Thymus (tissue), 11 donors: ENCODE measurements at regions not wholly inside any gene's neighbourhood (a gene's known extent, or its start where the extent isn't known, plus 50 kb on each side); places are given as distances from the start of the nearest gene placed in this dataset.

Source experiments
- DNase-seq, 9 donors: peaks; one replicate each; pipeline ENCODE4 v3.0.0-alpha.2; 2013; ENCODE audit warnings: low spot score in 9 of 9, low read depth in 6 of 9, missing footprints in 1 of 9
- H3K27ac ChIP-seq, 2 donors: one replicate each; pipeline ENCODE4 v1.5.1; 2013; ENCODE audit warnings: control low read depth in 1 of 2, low read depth in 1 of 2, low read length in 1 of 2, mild to moderate bottlenecking in 1 of 2, moderate library complexity in 1 of 2
- H3K27me3 ChIP-seq, 2 donors: one replicate each; pipeline ENCODE4 v1.5.1; 2013; ENCODE audit warnings: low read length in 1 of 2; ENCODE audit not compliant: control insufficient read depth in 2 of 2, insufficient read depth in 1 of 2
- H3K36me3 ChIP-seq, 2 donors: one replicate each; pipeline ENCODE4 v1.5.1; 2013; ENCODE audit warnings: low read length in 1 of 2, mild to moderate bottlenecking in 1 of 2, moderate library complexity in 1 of 2; ENCODE audit not compliant: control insufficient read depth in 2 of 2, insufficient read depth in 2 of 2
- H3K4me1 ChIP-seq, 2 donors: one replicate each; pipeline ENCODE4 v1.5.1; 2013; ENCODE audit warnings: low read length in 2 of 2; ENCODE audit not compliant: control insufficient read depth in 2 of 2, insufficient read depth in 2 of 2
- H3K4me3 ChIP-seq, 2 donors: one replicate each; pipeline ENCODE4 v1.5.1; 2013; ENCODE audit warnings: low read length in 2 of 2, control low read depth in 1 of 2, mild to moderate bottlenecking in 1 of 2
- H3K9me3 ChIP-seq, 2 donors: one replicate each; pipeline ENCODE4 v1.5.1; 2013; ENCODE audit warnings: low read length in 1 of 2, mild to moderate bottlenecking in 1 of 2; ENCODE audit not compliant: control insufficient read depth in 2 of 2, insufficient read depth in 1 of 2
- WGBS: extraction: QIAGEN DNeasy Blood & Tissue Kit; methylation state at CpG from one replicate; pipeline ENCODE4 v1.1.7; 2013; 5-methylcytosine and 5-hydroxymethylcytosine counted together
- donor health status: healthy.

DNA sequence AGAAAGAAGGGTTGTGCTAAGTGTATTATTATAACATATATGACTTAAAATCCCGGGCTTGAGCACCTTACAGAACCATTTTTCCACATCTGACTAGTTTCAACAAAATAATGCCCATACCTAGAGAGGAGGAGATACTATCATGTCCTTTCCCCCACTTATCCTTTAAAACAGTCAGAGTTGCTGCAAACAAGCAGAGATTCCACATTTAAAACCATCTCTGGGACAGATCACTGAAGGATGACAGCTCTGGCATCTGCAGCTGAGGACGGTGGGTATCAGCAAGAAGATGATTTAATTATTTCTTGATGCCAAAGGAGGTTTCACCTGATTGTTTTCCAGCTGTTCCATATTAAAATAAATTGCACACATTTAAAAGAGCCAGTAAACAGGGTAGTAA, 328.0 kb upstream of the TMTC1 start:
- Histone ChIP-seq H3K4me1 (no peaks in the 10 kb centered on the region), H3K9me3 (no peaks in the 10 kb centered on the region), H3K27ac (no peak overlapping the region), H3K27me3 (no peaks in the 10 kb centered on the region), H3K4me3 (no peak overlapping the region), H3K36me3 (no peaks in the 10 kb centered on the region)
- no peak for DNase-seq
- WGBS: 85% methylated on average over 2 of the region's 2 CpGs

DNA sequence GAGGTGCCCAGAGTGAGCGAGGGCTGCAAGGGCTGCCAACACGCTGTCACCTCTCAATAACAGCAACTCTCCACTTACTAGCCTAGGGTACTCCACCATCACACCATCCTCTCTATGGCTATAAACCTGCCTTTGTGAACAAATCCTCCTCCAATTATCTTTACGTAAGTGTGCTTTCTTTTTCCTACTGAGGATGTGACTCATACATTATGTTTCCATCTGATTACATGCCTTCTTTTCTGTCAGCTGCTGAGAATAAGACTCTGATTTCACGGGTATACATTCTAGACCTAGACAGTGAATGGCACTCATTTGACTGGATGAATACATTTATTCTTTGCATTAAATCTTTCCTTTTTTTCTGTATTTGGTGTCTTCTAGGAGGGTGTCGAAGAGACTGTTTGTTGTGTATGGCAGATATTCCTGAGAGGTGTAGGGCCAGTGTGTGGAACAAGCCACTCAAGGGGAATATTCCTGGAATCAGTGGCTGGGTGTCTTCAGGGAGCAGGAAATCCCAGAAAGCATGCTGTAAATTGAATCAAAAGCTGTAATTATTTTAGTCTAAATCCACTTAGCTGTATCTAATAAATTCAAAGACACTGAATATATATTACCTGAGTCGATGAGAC, 327.3 kb upstream of the TMTC1 start:
- no peak for DNase-seq
- no peak overlapping the region for H3K27ac ChIP-seq
- H3K4me1 ChIP-seq: no peaks in the 10 kb centered on the region
- H3K27me3 ChIP-seq: no peaks in the 10 kb centered on the region
- H3K9me3 ChIP-seq: no peaks in the 10 kb centered on the region
- WGBS: 91% methylated on average over 6 of the region's 6 CpGs
- no peak overlapping the region for H3K4me3 ChIP-seq
- no peaks in the 10 kb centered on the region for H3K36me3 ChIP-seq

DNA sequence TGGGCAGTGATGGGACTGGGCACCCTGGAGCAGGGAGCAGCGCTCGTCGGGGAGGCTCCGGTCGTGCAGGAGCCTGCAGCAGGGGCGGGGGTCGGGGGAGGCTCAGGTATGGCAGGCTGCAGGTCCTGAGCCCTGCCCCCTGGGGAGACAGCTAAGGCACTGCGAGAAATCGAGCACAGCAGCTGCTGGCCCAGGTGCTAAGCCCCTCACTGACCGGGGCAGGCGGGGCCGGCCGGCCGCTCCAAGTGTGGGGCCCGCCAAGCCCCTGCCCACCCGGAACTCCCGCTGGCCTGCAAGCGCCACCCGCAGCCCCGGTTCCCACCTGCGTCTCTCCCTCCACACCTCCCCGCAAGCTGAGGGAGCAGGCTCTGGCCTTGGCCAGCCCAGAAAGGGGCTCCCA, 326.8 kb upstream of the TMTC1 start:
- Histone ChIP-seq H3K4me3 (no peak overlapping the region), H3K9me3 (no peaks in the 10 kb centered on the region), H3K4me1 (no peaks in the 10 kb centered on the region), H3K27me3 (no peaks in the 10 kb centered on the region), H3K36me3 (no peaks in the 10 kb centered on the region), H3K27ac (no peak overlapping the region)
- 88% methylated on average over 22 of the region's 22 CpGs for WGBS
- no peak for DNase-seq

GRCh38 chr12:30108666-30109065, 324.9 kb upstream of the TMTC1 start:
- Histone ChIP-seq H3K36me3 (no peaks in the 10 kb centered on the region), H3K27ac (no peak overlapping the region), H3K4me3 (no peak overlapping the region), H3K9me3 (no peaks in the 10 kb centered on the region), H3K27me3 (no peaks in the 10 kb centered on the region), H3K4me1 (no peaks in the 10 kb centered on the region)
- no peak for DNase-seq
- 93% methylated on average over 2 of the region's 2 CpGs for WGBS

GRCh38 chr12:30106204-30106965, 322.6 kb upstream of the TMTC1 start:
- H3K27ac ChIP-seq: no peak overlapping the region
- H3K36me3 ChIP-seq: no peaks in the 10 kb centered on the region
- H3K4me3 ChIP-seq: no peak overlapping the region
- no peaks in the 10 kb centered on the region for H3K4me1 ChIP-seq
- H3K27me3 ChIP-seq: no peaks in the 10 kb centered on the region
- 43% methylated on average over 9 of the region's 9 CpGs for WGBS
- no peaks in the 10 kb centered on the region for H3K9me3 ChIP-seq
- DNase-seq: no peak

GRCh38 chr12:30105505-30105904, 321.8 kb upstream of the TMTC1 start:
- Histone ChIP-seq H3K27me3 (no peaks in the 10 kb centered on the region), H3K4me3 (no peak overlapping the region), H3K27ac (no peak overlapping the region), H3K36me3 (no peaks in the 10 kb centered on the region), H3K4me1 (no peaks in the 10 kb centered on the region), H3K9me3 (no peaks in the 10 kb centered on the region)
- no peak for DNase-seq
- WGBS: 58% methylated on average over 2 of the region's 2 CpGs

DNA sequence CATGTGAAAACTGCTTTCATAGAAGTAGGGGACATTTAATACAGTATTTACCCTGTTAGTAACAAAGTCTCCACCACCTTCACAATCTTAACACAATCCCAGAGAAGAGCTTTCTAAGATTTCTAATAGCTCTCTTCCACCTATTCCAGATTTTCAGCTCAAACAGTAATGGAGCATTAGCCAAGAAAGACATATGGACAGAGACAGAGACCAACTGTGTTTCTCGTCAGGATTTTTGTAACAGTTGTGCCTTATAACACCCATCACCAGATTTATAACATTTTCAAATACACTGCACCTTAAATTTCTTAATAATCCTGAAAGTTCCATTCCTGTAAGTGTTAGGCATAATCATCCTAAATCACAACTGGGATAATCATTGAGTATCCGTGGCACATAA, 321.2 kb upstream of the TMTC1 start:
- Histone ChIP-seq H3K4me1 (no peaks in the 10 kb centered on the region), H3K36me3 (no peaks in the 10 kb centered on the region), H3K9me3 (no peaks in the 10 kb centered on the region), H3K27me3 (no peaks in the 10 kb centered on the region), H3K27ac (no peak overlapping the region), H3K4me3 (no peak overlapping the region)
- no peak for DNase-seq
- 94% methylated on average over 2 of the region's 2 CpGs for WGBS

- no peak overlapping the region for H3K27ac ChIP-seq
- no peaks in the 10 kb centered on the region for H3K36me3 ChIP-seq
- WGBS: 94% methylated on average over 1 of the region's 1 CpG
- no peak overlapping the region for H3K4me3 ChIP-seq
- no peaks in the 10 kb centered on the region for H3K9me3 ChIP-seq
- no peaks in the 10 kb centered on the region for H3K27me3 ChIP-seq
- DNase-seq: no peak
- no peaks in the 10 kb centered on the region for H3K4me1 ChIP-seq
Observed at GRCh38 chr12:30100741-30101140, 317.0 kb upstream of the TMTC1 start.

GRCh38 chr12:30098677-30099076, 314.9 kb upstream of the TMTC1 start:
- H3K9me3 ChIP-seq: no peaks in the 10 kb centered on the region
- H3K27me3 ChIP-seq: no peaks in the 10 kb centered on the region
- no peaks in the 10 kb centered on the region for H3K36me3 ChIP-seq
- no peak overlapping the region for H3K4me3 ChIP-seq
- no peak overlapping the region for H3K27ac ChIP-seq
- WGBS: 46% methylated on average over 3 of the region's 3 CpGs
- DNase-seq: no peak
- H3K4me1 ChIP-seq: no peaks in the 10 kb centered on the region
